Neuronal stem cell (in vitro differentiated cells): ENCODE measurements at regions not wholly inside any gene's neighbourhood (a gene's known extent, or its start where the extent isn't known, plus 50 kb on each side); places are given as distances from the start of the nearest gene placed in this dataset.

ENCODE experiments used
- DNase-seq: peaks from one replicate; pipeline ENCODE4 v3.0.0-alpha.2; 2013; ENCODE audit warnings: low spot score
- H2AFZ ChIP-seq: one replicate; pipeline ENCODE4 v1.6.1; 2013; ENCODE audit warnings: mild to moderate bottlenecking, low read length, inconsistent platforms
- H2AK5ac ChIP-seq: 2 replicates; pipeline ENCODE4 v1.6.1; 2013; ENCODE audit warnings: low read depth, mild to moderate bottlenecking, inconsistent platforms, low read length, moderate library complexity, mixed read lengths
- H2BK120ac ChIP-seq: 2 replicates; pipeline ENCODE4 v1.6.1; 2013; ENCODE audit warnings: low read depth, mild to moderate bottlenecking, inconsistent platforms, low read length, moderate library complexity, mixed read lengths
- H2BK12ac ChIP-seq: one replicate; pipeline ENCODE4 v1.6.1; 2013; ENCODE audit warnings: low read length, inconsistent platforms
- H2BK15ac ChIP-seq: 2 replicates; pipeline ENCODE4 v1.6.1; 2013; ENCODE audit warnings: mild to moderate bottlenecking, low read length, inconsistent platforms, mixed read lengths
- H2BK5ac ChIP-seq: one replicate; pipeline ENCODE4 v1.6.1; 2013; ENCODE audit warnings: inconsistent platforms, mild to moderate bottlenecking, low read length, moderate library complexity
- H3K14ac ChIP-seq: one replicate; pipeline ENCODE4 v1.6.1; 2013; ENCODE audit warnings: low read length, inconsistent platforms
- H3K18ac ChIP-seq: 2 replicates; pipeline ENCODE4 v1.6.1; 2013; ENCODE audit warnings: low read length, inconsistent platforms
- H3K23ac ChIP-seq: 2 replicates; pipeline ENCODE4 v1.6.1; 2013; ENCODE audit warnings: low read depth, mild to moderate bottlenecking, mixed read lengths, low read length, inconsistent platforms; ENCODE audit not compliant: poor library complexity
- H3K27ac ChIP-seq: replicated peaks from 3 replicates; pipeline ENCODE4 v1.5.1; 2013; ENCODE audit warnings: low read length, inconsistent platforms
- H3K27me3 ChIP-seq, 3 experiments: 2 replicates each; pipeline ENCODE4 v1.6.1; 2013; ENCODE audit warnings: low read length in 3 of 3, mild to moderate bottlenecking in 2 of 3, inconsistent platforms in 1 of 3, low read depth in 1 of 3, mixed read lengths in 1 of 3, moderate library complexity in 1 of 3; ENCODE audit not compliant: control insufficient read depth in 3 of 3, insufficient read depth in 3 of 3
- H3K36me3 ChIP-seq, 2 donors: replicated peaks in 1 of 2; 2 replicates each; pipeline ENCODE4 v1.6.1; 2013; ENCODE audit warnings: low read length in 2 of 2; ENCODE audit not compliant: control insufficient read depth in 2 of 2, insufficient read depth in 2 of 2
- H3K4ac ChIP-seq: 2 replicates; pipeline ENCODE4 v1.6.1; 2013; ENCODE audit warnings: inconsistent platforms, mild to moderate bottlenecking, low read length, moderate library complexity
- H3K4me1 ChIP-seq, 2 donors: 1 replicate in 1 of 2; 2 replicates in 1 of 2; pipeline ENCODE4 v1.6.1; 2013; ENCODE audit warnings: low read length in 2 of 2, low read depth in 1 of 2; ENCODE audit not compliant: control insufficient read depth in 2 of 2, insufficient read depth in 1 of 2
- H3K4me2 ChIP-seq: one replicate; pipeline ENCODE4 v1.6.1; 2013; ENCODE audit warnings: mild to moderate bottlenecking, low read length, inconsistent platforms; ENCODE audit not compliant: insufficient read depth, poor library complexity, severe bottlenecking
- H3K4me3 ChIP-seq, 2 donors: 2 replicates each; pipeline ENCODE4 v1.5.1; 2013; ENCODE audit warnings: low read length in 2 of 2, mild to moderate bottlenecking in 2 of 2, inconsistent platforms in 1 of 2, moderate library complexity in 1 of 2
- H3K79me1 ChIP-seq: one replicate; pipeline ENCODE4 v1.6.1; 2013; ENCODE audit warnings: low read depth, mild to moderate bottlenecking, inconsistent platforms, low read length, moderate library complexity
- H3K9ac ChIP-seq: one replicate; pipeline ENCODE4 v1.6.1; 2013; ENCODE audit warnings: mild to moderate bottlenecking, low read depth, low read length, inconsistent platforms; ENCODE audit not compliant: poor library complexity
- H3K9me3 ChIP-seq, 2 donors: replicated peaks in 1 of 2; 2 replicates each; pipeline versions ENCODE3 to v1.6.1; 2013; ENCODE audit warnings: low read length in 2 of 2, mild to moderate bottlenecking in 2 of 2, inconsistent platforms in 1 of 2, low read depth in 1 of 2, mixed read lengths in 1 of 2, moderate library complexity in 1 of 2; ENCODE audit not compliant: control insufficient read depth in 2 of 2, insufficient read depth in 1 of 2
- H4K8ac ChIP-seq: one replicate; pipeline ENCODE4 v1.6.1; 2013; ENCODE audit warnings: low read depth, mild to moderate bottlenecking, inconsistent platforms, low read length, moderate library complexity
- H4K91ac ChIP-seq: one replicate; pipeline ENCODE4 v1.6.1; 2013; ENCODE audit warnings: low read length, low read depth, mild to moderate bottlenecking, inconsistent platforms; ENCODE audit not compliant: poor library complexity
- WGBS, 2 donors: extraction: QIAGEN DNeasy Blood & Tissue Kit; methylation state at CpG; one replicate each; pipeline ENCODE4 v1.1.7; 2013; ENCODE audit warnings: missing lambda C conversion rate in 2 of 2, mixed read lengths in 1 of 2; ENCODE audit not compliant: insufficient read length in 2 of 2, insufficient replicate concordance in 1 of 2; ENCODE audit errors: extremely low coverage in 2 of 2; 5-methylcytosine and 5-hydroxymethylcytosine counted together

DNA sequence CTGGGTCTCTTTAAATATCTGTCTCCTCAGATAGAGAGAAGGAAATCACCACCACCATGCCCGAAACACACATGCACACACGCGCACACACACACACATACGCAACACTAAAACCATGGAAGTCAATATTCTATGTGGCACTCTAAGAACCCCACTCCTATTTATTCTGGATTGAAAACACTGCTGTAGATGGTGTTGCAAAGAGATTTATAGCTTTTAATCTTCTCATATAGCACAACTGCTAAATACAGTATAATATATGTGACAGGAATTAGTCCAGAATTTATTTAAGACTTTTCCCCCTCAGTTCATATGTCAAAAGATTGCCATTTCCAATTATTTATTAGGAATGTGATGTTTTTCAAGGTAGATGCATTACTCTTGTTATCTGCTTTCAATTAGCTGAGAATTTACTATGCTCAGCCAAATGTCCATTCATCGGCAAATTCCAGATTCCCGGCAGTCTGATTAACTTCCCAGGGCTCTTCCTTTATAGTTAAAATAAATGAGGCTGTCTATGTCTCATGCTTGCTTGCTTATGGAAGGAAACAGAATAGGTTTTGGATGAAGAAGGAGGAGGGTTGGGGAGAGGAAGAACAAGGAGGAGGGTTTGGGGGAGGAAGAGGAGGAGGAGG lies 115.4 kb upstream of the NDP start:
- no peak overlapping the region for H4K91ac ChIP-seq
- no peak overlapping the region for H3K27ac ChIP-seq
- no peak overlapping the region for H3K4me2 ChIP-seq
- no peaks in the 10 kb centered on the region for H3K79me1 ChIP-seq
- H3K4me1 ChIP-seq: no peaks in the 10 kb centered on the region
- H2BK15ac ChIP-seq: no peak overlapping the region
- no peak overlapping the region for H3K14ac ChIP-seq
- no peaks in the 10 kb centered on the region for H3K9me3 ChIP-seq
- no peak overlapping the region for H2BK5ac ChIP-seq
- no peak overlapping the region for H2BK120ac ChIP-seq
- H3K18ac ChIP-seq: no peak overlapping the region
- no CpG with 5 or more reads among the region's 6 CpGs for WGBS, 2 donors
- no peak overlapping the region for H2AFZ ChIP-seq
- H4K8ac ChIP-seq: no peak overlapping the region
- no peak overlapping the region for H3K9ac ChIP-seq
- H3K23ac ChIP-seq: no peak overlapping the region
- DNase-seq: no peak
- H2BK12ac ChIP-seq: no peak overlapping the region
- H3K27me3 ChIP-seq: no peaks in the 10 kb centered on the region
- no peaks in the 10 kb centered on the region for H3K36me3 ChIP-seq
- no peak overlapping the region for H3K4me3 ChIP-seq
- H2AK5ac ChIP-seq: no peak overlapping the region
- H3K4ac ChIP-seq: no peak overlapping the region

DNA sequence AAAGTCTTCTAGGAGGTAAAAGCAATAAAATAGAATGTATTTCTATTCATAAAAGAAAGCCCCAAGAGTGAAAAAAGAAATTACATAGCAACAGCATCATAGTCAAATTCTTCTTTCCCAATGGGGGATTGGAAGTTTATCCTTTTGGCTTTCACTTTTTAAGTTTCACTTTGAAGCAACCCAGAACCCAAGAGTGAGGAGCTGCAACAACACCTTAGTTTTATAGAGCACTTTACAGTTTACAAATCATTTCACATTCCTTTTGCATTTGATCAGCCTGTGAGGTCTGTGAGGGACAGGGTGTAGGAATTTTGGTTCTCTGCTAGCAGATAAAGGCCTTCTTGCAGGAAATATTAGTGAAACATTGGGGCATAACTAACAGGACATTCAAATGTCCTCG lies 112.0 kb upstream of the NDP start:
- no peak overlapping the region for H3K4ac ChIP-seq
- no peaks in the 10 kb centered on the region for H3K79me1 ChIP-seq
- no peak overlapping the region for H3K4me2 ChIP-seq
- no peak overlapping the region for H3K9ac ChIP-seq
- no peaks in the 10 kb centered on the region for H3K4me1 ChIP-seq
- H2BK5ac ChIP-seq: no peak overlapping the region
- H4K91ac ChIP-seq: no peak overlapping the region
- no peaks in the 10 kb centered on the region for H3K36me3 ChIP-seq
- no peak overlapping the region for H2BK15ac ChIP-seq
- H3K27me3 ChIP-seq: no peaks in the 10 kb centered on the region
- no peak overlapping the region for H3K4me3 ChIP-seq
- no peak overlapping the region for H3K23ac ChIP-seq
- H2AK5ac ChIP-seq: no peak overlapping the region
- H3K27ac ChIP-seq: no peak overlapping the region
- H2BK120ac ChIP-seq: no peak overlapping the region
- H3K18ac ChIP-seq: no peak overlapping the region
- no peak overlapping the region for H3K14ac ChIP-seq
- no CpG with 5 or more reads among the region's 1 CpG for WGBS, 2 donors
- no peak overlapping the region for H4K8ac ChIP-seq
- DNase-seq: no peak
- no peak overlapping the region for H2BK12ac ChIP-seq
- H2AFZ ChIP-seq: no peak overlapping the region
- H3K9me3 ChIP-seq: no peaks in the 10 kb centered on the region

DNA sequence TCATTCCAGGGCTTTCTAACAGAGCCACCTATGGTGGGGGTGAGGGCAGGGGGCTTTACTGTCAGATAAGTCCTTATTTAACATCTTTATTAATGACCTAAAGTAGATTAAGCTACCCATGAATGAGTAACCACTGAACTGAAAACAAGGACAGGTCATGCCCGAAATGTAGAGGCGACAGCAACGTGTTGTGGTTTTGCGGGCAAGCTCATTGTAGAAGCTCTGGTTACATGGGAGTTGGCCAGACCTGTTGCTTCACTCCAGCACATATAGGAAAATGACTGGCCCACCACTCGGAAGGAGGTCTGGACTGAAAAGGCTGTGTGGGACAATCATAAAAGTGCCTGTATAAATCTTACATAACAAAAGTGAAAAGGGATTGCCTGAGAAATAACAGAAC lies 109.6 kb upstream of the NDP start:
- no peak overlapping the region for H3K4ac ChIP-seq
- H3K79me1 ChIP-seq: no peaks in the 10 kb centered on the region
- no peak overlapping the region for H3K4me3 ChIP-seq
- no peak overlapping the region for H3K4me2 ChIP-seq
- no peak for DNase-seq
- H3K27ac ChIP-seq: no peak overlapping the region
- H4K91ac ChIP-seq: no peak overlapping the region
- no peaks in the 10 kb centered on the region for H3K4me1 ChIP-seq
- H3K9ac ChIP-seq: no peak overlapping the region
- H2BK120ac ChIP-seq: no peak overlapping the region
- no peak overlapping the region for H4K8ac ChIP-seq
- no peak overlapping the region for H3K14ac ChIP-seq
- no peaks in the 10 kb centered on the region for H3K27me3 ChIP-seq
- H2BK5ac ChIP-seq: no peak overlapping the region
- WGBS, 2 donors: no CpG with 5 or more reads among the region's 5 CpGs
- no peak overlapping the region for H2BK15ac ChIP-seq
- no peak overlapping the region for H2AFZ ChIP-seq
- no peak overlapping the region for H3K23ac ChIP-seq
- no peaks in the 10 kb centered on the region for H3K9me3 ChIP-seq
- H3K36me3 ChIP-seq: no peaks in the 10 kb centered on the region
- H2BK12ac ChIP-seq: no peak overlapping the region
- no peak overlapping the region for H2AK5ac ChIP-seq
- no peak overlapping the region for H3K18ac ChIP-seq

DNA sequence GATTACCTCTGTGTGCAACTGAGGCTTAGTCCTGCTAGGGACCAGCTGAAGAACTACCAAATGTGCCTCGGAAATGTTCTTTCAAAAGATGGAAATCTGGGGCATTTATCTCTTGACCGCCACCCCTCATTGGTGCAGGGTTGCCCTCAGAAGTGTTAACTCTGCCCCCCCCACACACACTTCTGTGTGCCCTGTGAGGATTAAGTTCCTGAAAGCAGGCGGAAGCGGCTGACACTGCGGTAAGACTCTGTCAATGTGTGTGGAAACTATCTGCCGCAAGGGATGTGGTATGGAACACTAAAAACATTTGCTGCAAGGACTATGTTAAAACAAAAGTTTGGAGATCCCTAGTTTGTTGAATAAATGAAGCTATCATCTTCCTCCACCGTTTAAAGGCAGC lies 106.9 kb upstream of the NDP start:
- no peaks in the 10 kb centered on the region for H3K36me3 ChIP-seq
- H3K79me1 ChIP-seq: no peaks in the 10 kb centered on the region
- no peak overlapping the region for H3K4ac ChIP-seq
- H3K23ac ChIP-seq: no peak overlapping the region
- no peaks in the 10 kb centered on the region for H3K4me1 ChIP-seq
- WGBS, 2 donors: no CpG with 5 or more reads among the region's 7 CpGs
- H3K27ac ChIP-seq: no peak overlapping the region
- no peaks in the 10 kb centered on the region for H3K9me3 ChIP-seq
- no peak for DNase-seq
- no peak overlapping the region for H3K18ac ChIP-seq
- no peak overlapping the region for H3K14ac ChIP-seq
- no peak overlapping the region for H2BK5ac ChIP-seq
- no peak overlapping the region for H2AK5ac ChIP-seq
- H3K27me3 ChIP-seq: no peaks in the 10 kb centered on the region
- H2BK120ac ChIP-seq: no peak overlapping the region
- H4K8ac ChIP-seq: no peak overlapping the region
- H2BK12ac ChIP-seq: no peak overlapping the region
- H2BK15ac ChIP-seq: no peak overlapping the region
- no peak overlapping the region for H3K4me3 ChIP-seq
- no peak overlapping the region for H4K91ac ChIP-seq
- no peak overlapping the region for H3K4me2 ChIP-seq
- H3K9ac ChIP-seq: no peak overlapping the region
- H2AFZ ChIP-seq: no peak overlapping the region
